Testis (tissue), 2 donors: ENCODE measurements at regions not wholly inside any gene's neighbourhood (a gene's known extent, or its start where the extent isn't known, plus 50 kb on each side); places are given as distances from the start of the nearest gene placed in this dataset.

Experiments
- DNase-seq: peaks from one replicate; pipeline ENCODE4 v3.0.0-alpha.2; 2019
- H3K27ac ChIP-seq, 2 donors: fragments of 200-600 bp; sonication (generic); one replicate each; pipeline ENCODE4 v1.5.1; 2019
- H3K27me3 ChIP-seq: fragments of 200-600 bp; sonication (generic); one replicate; pipeline ENCODE4 v1.5.1; 2019
- H3K36me3 ChIP-seq: fragments of 200-600 bp; sonication (generic); one replicate; pipeline ENCODE4 v1.5.1; 2017; ENCODE audit warnings: low read depth; ENCODE audit errors: missing control alignments
- H3K4me1 ChIP-seq: fragments of 200-600 bp; sonication (generic); one replicate; pipeline ENCODE4 v1.5.1; 2019
- H3K4me3 ChIP-seq, 2 donors: fragments of 200-600 bp; sonication (generic); one replicate each; pipeline ENCODE4 v1.5.1; 2017 to 2019
- H3K9me3 ChIP-seq: fragments of 200-600 bp; sonication (generic); one replicate; pipeline ENCODE4 v1.5.1; 2017
- POLR2A ChIP-seq: fragments of 450-650 bp; IDR thresholded peaks from one replicate; pipeline ENCODE4 v1.6.1; 2017; ENCODE audit warnings: antibody characterized with exemption, mild to moderate bottlenecking, moderate library complexity
- WGBS, 2 donors: methylation state at CpG; one replicate each; pipeline ENCODE4 v1.1.5; 2018; 5-methylcytosine and 5-hydroxymethylcytosine counted together
- intact Hi-C: fragments of 100-400 bp; cut with DNase I; formaldehyde crosslinking; loops from one replicate; pipeline ENCODE4 v1.15.1; 2023; ENCODE audit warnings: low total_unique reads
- TF ChIP-seq, protein P1 (sequence below), 3 experiments: fragments of 450-650 bp in 2 of 3; fragments of 200-600 bp in 1 of 3; sonication (generic) in 1 of 3; IDR thresholded peaks; one replicate each; pipeline ENCODE4 v1.5.1; 2016 to 2019; ENCODE audit warnings: antibody characterized with exemption in 3 of 3, mild to moderate bottlenecking in 2 of 3, moderate library complexity in 1 of 3

DNA sequence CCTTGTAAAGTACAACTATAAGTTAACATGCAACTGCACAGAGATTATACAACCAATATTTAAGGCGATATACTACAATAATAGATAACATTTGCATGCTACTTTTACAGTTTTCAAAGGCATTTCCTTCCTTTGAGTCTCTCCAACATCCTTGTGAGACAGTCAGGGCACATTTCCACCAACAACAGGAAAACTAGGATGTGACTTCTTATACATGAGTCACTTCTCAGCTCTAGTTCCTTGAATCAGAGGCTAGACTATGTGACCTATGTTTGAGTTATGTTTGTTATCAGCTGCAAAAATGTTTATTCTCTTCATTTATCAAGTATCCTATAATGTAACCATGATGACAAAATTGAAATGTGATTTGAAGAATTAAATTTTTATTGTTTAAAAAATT lies 51.7 kb upstream of the TFAP2D start:
- Histone ChIP-seq H3K27me3 (no peaks in the 10 kb centered on the region), H3K27ac (no peak overlapping the region), H3K9me3 (no peaks in the 10 kb centered on the region), H3K36me3 (no peaks in the 10 kb centered on the region), H3K4me1 (no peaks in the 10 kb centered on the region), H3K4me3 (no peak overlapping the region)
- intact Hi-C loops, result no loop called here
- DNase-seq, result no peak
- TF ChIP-seq POLR2A, result no peak
- TF ChIP-seq, protein P1, sequence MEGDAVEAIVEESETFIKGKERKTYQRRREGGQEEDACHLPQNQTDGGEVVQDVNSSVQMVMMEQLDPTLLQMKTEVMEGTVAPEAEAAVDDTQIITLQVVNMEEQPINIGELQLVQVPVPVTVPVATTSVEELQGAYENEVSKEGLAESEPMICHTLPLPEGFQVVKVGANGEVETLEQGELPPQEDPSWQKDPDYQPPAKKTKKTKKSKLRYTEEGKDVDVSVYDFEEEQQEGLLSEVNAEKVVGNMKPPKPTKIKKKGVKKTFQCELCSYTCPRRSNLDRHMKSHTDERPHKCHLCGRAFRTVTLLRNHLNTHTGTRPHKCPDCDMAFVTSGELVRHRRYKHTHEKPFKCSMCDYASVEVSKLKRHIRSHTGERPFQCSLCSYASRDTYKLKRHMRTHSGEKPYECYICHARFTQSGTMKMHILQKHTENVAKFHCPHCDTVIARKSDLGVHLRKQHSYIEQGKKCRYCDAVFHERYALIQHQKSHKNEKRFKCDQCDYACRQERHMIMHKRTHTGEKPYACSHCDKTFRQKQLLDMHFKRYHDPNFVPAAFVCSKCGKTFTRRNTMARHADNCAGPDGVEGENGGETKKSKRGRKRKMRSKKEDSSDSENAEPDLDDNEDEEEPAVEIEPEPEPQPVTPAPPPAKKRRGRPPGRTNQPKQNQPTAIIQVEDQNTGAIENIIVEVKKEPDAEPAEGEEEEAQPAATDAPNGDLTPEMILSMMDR (IDR thresholded peaks at IDR 0.05), result no peak
- 81 to 83% methylated on average over 1 of the region's 1 CpG for WGBS, 2 donors
